ENCODE measurements at regions not wholly inside any gene's neighbourhood (a gene's known extent, or its start where the extent isn't known, plus 50 kb on each side); places are given as distances from the start of the nearest gene placed in this dataset.

GRCh38 chr22:27630754-27631153 lies 170.8 kb downstream of the MN1 start:
- H3K9ac ChIP-seq (ENCODE audit: extremely low read depth, insufficient read length, low read length), result no peak overlapping the region
- H2BK12ac ChIP-seq (ENCODE audit: insufficient read length, low read depth, low read length), result no peak overlapping the region
- peaks cover 24 to 43% of the 10 kb centered on the region in 2 experiments for H3K4me1 Mint-ChIP-seq
- H3K23me2 ChIP-seq (ENCODE audit: insufficient read length, low read depth, low read length, poor library complexity, severe bottlenecking), result no peaks in the 10 kb centered on the region
- H3K9me3 Mint-ChIP-seq, result peaks cover 13 to 16% of the 10 kb centered on the region in 2 experiments
- no peak overlapping the region for H3K4ac ChIP-seq (ENCODE audit: low read depth, low read length)
- H3K18ac ChIP-seq (ENCODE audit: insufficient read length, low read depth, low read length), result no peak overlapping the region
- H4K20me1 ChIP-seq (ENCODE audit: control insufficient read depth, insufficient read depth, insufficient read length), result no peaks in the 10 kb centered on the region
- H3T11ph ChIP-seq (ENCODE audit: low read length), result no peak overlapping the region
- H2AK5ac ChIP-seq (ENCODE audit: insufficient read length, low read length), result no peak overlapping the region
- no peaks in the 10 kb centered on the region for H3K9me3 ChIP-seq (ENCODE audit: control insufficient read depth, low read depth, low read length)
- 0 out of 3 replicates have a peak, but pooled peaks have one; percentile 17 for TF ChIP-seq CTCF (conservative IDR thresholded peaks at IDR 0.05)
- H4K8ac ChIP-seq (replicated peaks; ENCODE audit: insufficient read length, low read depth, low read length), result no peak overlapping the region
- H3K4me1 ChIP-seq (ENCODE audit: insufficient read depth, low read length), result peaks cover 6% of the 10 kb centered on the region; the same call in 1 of the 2 replicates
- H2BK5ac ChIP-seq (ENCODE audit: insufficient read length, low read length), result no peak overlapping the region
- no peak overlapping the region for H3K4me2 ChIP-seq (ENCODE audit: insufficient read depth, insufficient read length, low read length)
- no CpG with 5 or more reads among the region's 5 CpGs for WGBS (ENCODE audit: extremely low coverage, insufficient read length, low lambda C conversion rate)
- peaks cover 0 to 13% (median 0%) of the 10 kb centered on the region in 3 experiments; a peak in 3 of 7 replicates for H3K36me3 Mint-ChIP-seq (ENCODE audit: insufficient read depth in 1 of 3, low read depth in 3 of 3)
- no peak overlapping the region for H2BK20ac ChIP-seq (ENCODE audit: low read depth, low read length, poor library complexity, severe bottlenecking)
- no peak overlapping the region for H2BK15ac ChIP-seq (ENCODE audit: low read depth, low read length)
- peaks cover 6% of the 10 kb centered on the region; the same call in 1 of the 2 replicates for H3K27me3 Mint-ChIP-seq (ENCODE audit: low read depth)
- no peaks in the 10 kb centered on the region for H3K79me2 ChIP-seq (ENCODE audit: insufficient read depth, low read length)
- H3K56ac ChIP-seq (ENCODE audit: insufficient read length, low read depth, low read length), result no peak overlapping the region
- no peak overlapping the region for H4K91ac ChIP-seq (ENCODE audit: insufficient read length, low read depth, low read length)
- H3K14ac ChIP-seq (ENCODE audit: insufficient read depth, low read length), result no peak overlapping the region
- H3K27ac ChIP-seq (ENCODE audit: insufficient read length, low read depth, low read length), result no peak overlapping the region
- no peak overlapping the region for H3K23ac ChIP-seq (ENCODE audit: insufficient read length, low read depth, low read length)
- H3K27me3 ChIP-seq (ENCODE audit: insufficient read depth, low read length), result no peaks in the 10 kb centered on the region
- no peak overlapping the region for H4K5ac ChIP-seq (ENCODE audit: insufficient read length, low read depth, low read length)
- no peak overlapping the region for H3K4me3 Mint-ChIP-seq
- DNase-seq, result peak; percentile 61
- no peak overlapping the region for H2AFZ ChIP-seq (ENCODE audit: low read length)
- no peak overlapping the region for H2BK120ac ChIP-seq (ENCODE audit: low read depth, low read length, poor library complexity, severe bottlenecking)
- H3K79me1 ChIP-seq (ENCODE audit: insufficient read depth, low read depth, low read length, poor library complexity, severe bottlenecking), result no peaks in the 10 kb centered on the region
- H3K27ac Mint-ChIP-seq, result no peak overlapping the region; a peak in 1 of 7 replicates
